Hepatocyte (in vitro differentiated cells): ENCODE measurements at regions not wholly inside any gene's neighbourhood (a gene's known extent, or its start where the extent isn't known, plus 50 kb on each side); places are given as distances from the start of the nearest gene placed in this dataset.
A peak's percentile ranks its signal among the peaks of the same experiment; 100 is the strongest.

ENCODE experiments used
- DNase-seq: peaks from one replicate; pipeline ENCODE4 v3.0.0-alpha.2; 2016; ENCODE audit warnings: low spot score
- H2AFZ ChIP-seq: fragments of 200-600 bp; sonication (generic); 2 replicates; pipeline ENCODE4 v1.6.0; 2016; ENCODE audit warnings: antibody characterized with exemption, mild to moderate bottlenecking
- H3K27ac ChIP-seq: fragments of 200-600 bp; sonication (generic); 2 replicates; pipeline ENCODE4 v1.5.1; 2016; ENCODE audit warnings: mild to moderate bottlenecking
- H3K27me3 ChIP-seq: fragments of 200-600 bp; sonication (generic); 2 replicates; pipeline ENCODE4 v1.6.1; 2016
- H3K36me3 ChIP-seq: fragments of 200-600 bp; sonication (generic); replicated peaks from 2 replicates; pipeline ENCODE4 v1.5.1; 2016; ENCODE audit warnings: low read depth; ENCODE audit not compliant: insufficient read depth
- H3K4me1 ChIP-seq: fragments of 200-600 bp; sonication (generic); 2 replicates; pipeline ENCODE4 v1.5.1; 2016; ENCODE audit warnings: mild to moderate bottlenecking, moderate library complexity; ENCODE audit not compliant: insufficient read depth
- H3K4me2 ChIP-seq: fragments of 200-600 bp; sonication (generic); 2 replicates; pipeline ENCODE4 v1.6.0; 2016
- H3K4me3 ChIP-seq: fragments of 200-600 bp; sonication (generic); 2 replicates; pipeline ENCODE4 v1.5.1; 2016; ENCODE audit warnings: mild to moderate bottlenecking
- H3K79me2 ChIP-seq: fragments of 200-600 bp; sonication (generic); 2 replicates; pipeline ENCODE4 v1.6.0; 2017; ENCODE audit warnings: mild to moderate bottlenecking
- H3K9me2 ChIP-seq: fragments of 200-600 bp; sonication (generic); replicated peaks from 2 replicates; pipeline ENCODE4 v1.6.0; 2017; ENCODE audit warnings: mild to moderate bottlenecking; ENCODE audit not compliant: insufficient read depth
- H3K9me3 ChIP-seq: fragments of 200-600 bp; sonication (generic); 2 replicates; pipeline ENCODE4 v1.5.1; 2016; ENCODE audit warnings: low read depth, mild to moderate bottlenecking
- H4K20me1 ChIP-seq: fragments of 200-600 bp; sonication (generic); 2 replicates; pipeline ENCODE4 v1.6.0; 2016; ENCODE audit warnings: mild to moderate bottlenecking; ENCODE audit not compliant: insufficient read depth, poor library complexity, severe bottlenecking
- EZH2 ChIP-seq: fragments of 200-600 bp; sonication (generic); IDR thresholded peaks from 2 replicates; pipeline ENCODE4 v1.6.1; 2016; ENCODE audit warnings: antibody characterized with exemption, mild to moderate bottlenecking, borderline replicate concordance
- EZH2phosphoT487 ChIP-seq: fragments of 200-600 bp; sonication (generic); IDR thresholded peaks from one replicate; pipeline ENCODE4 v1.6.1; 2018; ENCODE audit warnings: antibody characterized with exemption, mild to moderate bottlenecking, low read depth, moderate library complexity; ENCODE audit not compliant: unreplicated experiment, severe bottlenecking
- WGBS: methylation state at CpG from one replicate; pipeline ENCODE4 v1.1.6; 2016; ENCODE audit warnings: low lambda C conversion rate; ENCODE audit errors: missing lambda C conversion rate; 5-methylcytosine and 5-hydroxymethylcytosine counted together
- TF ChIP-seq, protein P1 (sequence below): fragments of 200-600 bp; sonication (generic); IDR thresholded peaks from 2 replicates; pipeline ENCODE4 v1.5.1; 2016; ENCODE audit warnings: antibody characterized with exemption, mild to moderate bottlenecking; ENCODE audit not compliant: poor library complexity

DNA sequence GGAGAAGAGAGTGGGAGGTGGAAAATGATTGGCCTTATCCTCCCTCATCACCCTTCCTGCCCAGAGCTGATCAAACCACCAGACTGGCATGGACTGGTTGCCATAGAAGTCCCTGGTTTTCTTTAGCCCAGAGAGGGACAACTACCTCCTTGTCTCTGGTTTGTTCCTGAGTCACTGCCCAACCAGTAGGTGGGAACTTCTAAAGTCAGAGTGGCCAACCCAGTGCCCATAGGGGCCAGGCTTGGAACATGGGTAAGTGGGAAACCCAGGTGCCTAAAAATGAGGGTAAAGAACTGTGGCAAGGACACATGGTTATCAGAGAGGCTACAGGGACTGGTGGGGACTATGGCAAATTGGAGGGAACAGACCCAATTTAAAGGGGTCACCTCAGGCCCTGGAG lies 63.8 kb downstream of the FAM241B start:
- H3K27ac ChIP-seq: no peak overlapping the region
- no peaks in the 10 kb centered on the region for H3K27me3 ChIP-seq
- no peak overlapping the region for H3K4me2 ChIP-seq
- TF ChIP-seq, protein P1, sequence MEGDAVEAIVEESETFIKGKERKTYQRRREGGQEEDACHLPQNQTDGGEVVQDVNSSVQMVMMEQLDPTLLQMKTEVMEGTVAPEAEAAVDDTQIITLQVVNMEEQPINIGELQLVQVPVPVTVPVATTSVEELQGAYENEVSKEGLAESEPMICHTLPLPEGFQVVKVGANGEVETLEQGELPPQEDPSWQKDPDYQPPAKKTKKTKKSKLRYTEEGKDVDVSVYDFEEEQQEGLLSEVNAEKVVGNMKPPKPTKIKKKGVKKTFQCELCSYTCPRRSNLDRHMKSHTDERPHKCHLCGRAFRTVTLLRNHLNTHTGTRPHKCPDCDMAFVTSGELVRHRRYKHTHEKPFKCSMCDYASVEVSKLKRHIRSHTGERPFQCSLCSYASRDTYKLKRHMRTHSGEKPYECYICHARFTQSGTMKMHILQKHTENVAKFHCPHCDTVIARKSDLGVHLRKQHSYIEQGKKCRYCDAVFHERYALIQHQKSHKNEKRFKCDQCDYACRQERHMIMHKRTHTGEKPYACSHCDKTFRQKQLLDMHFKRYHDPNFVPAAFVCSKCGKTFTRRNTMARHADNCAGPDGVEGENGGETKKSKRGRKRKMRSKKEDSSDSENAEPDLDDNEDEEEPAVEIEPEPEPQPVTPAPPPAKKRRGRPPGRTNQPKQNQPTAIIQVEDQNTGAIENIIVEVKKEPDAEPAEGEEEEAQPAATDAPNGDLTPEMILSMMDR: no peak
- TF ChIP-seq EZH2phosphoT487 (no peak), EZH2 (no peak)
- H4K20me1 ChIP-seq: no peaks in the 10 kb centered on the region
- no peaks in the 10 kb centered on the region for H3K79me2 ChIP-seq
- no peaks in the 10 kb centered on the region for H3K9me3 ChIP-seq
- no peak overlapping the region for H2AFZ ChIP-seq
- H3K4me1 ChIP-seq: no peaks in the 10 kb centered on the region
- DNase-seq: no peak
- H3K36me3 ChIP-seq: no peaks in the 10 kb centered on the region
- H3K9me2 ChIP-seq: no peaks in the 10 kb centered on the region
- H3K4me3 ChIP-seq: no peak overlapping the region

DNA sequence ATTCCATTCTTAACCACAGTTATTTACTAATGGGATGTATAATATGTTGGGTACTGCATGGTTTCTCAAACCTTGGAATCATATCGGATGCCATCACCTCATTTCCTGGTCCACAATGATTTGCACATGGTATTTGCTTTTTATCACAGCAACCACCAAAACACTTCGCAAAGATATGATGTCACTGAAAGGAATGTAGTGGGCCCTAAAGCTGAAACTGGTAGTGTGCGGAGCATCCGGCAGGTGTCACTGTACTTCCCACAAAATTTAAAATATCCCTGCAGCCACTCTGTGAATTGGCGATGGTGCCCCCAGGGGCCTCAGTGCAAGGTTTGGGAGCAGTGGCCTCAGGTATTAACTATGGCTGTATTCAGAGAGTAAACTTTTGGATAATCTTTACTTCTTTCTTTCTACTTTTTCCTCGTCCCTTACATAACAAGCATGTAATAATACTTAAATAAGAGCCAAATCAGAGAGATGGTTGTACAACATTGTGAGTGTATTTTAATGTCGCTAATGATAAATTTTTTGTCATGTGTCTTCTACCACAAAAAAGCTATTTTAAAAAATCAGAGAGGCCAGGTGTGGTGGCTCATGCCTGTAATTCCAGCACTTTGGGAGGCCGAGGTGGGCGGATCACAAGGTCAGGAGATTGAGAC lies 66.2 kb downstream of the FAM241B start:
- Histone ChIP-seq H3K4me1 (no peaks in the 10 kb centered on the region), H3K27ac (no peak overlapping the region), H3K4me2 (no peak overlapping the region), H3K9me3 (no peaks in the 10 kb centered on the region), H3K4me3 (no peak overlapping the region), H3K27me3 (peaks cover 8% of the 10 kb centered on the region), H3K36me3 (no peaks in the 10 kb centered on the region), H4K20me1 (no peaks in the 10 kb centered on the region), H3K79me2 (no peaks in the 10 kb centered on the region), H3K9me2 (no peaks in the 10 kb centered on the region), H2AFZ (no peak overlapping the region)
- TF ChIP-seq EZH2: no peak
- TF ChIP-seq, protein P1: peak; percentile 66
- peak; percentile 75 for DNase-seq
- WGBS: 60% methylated on average over 9 of the region's 9 CpGs

DNA sequence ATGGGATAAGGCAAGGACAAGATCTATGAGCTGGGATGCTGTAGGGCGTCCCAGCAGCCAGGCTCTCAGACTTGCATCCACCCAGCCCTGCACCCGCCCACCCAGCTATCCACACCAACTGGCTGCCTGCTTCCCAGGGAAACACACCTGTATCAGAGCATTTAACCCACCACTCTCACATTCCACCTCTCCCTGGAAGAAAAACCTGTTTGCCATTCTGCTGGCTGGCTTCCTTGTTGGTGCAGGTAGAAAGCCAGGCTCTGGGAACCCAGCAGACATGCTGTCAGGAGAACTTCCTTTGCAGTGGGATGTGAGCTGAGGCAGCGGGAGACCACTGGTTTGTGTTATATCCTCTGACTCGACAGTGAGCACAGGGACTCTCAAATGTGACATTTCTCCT lies 67.0 kb downstream of the FAM241B start:
- H3K27me3 ChIP-seq: peaks cover 12% of the 10 kb centered on the region
- H2AFZ ChIP-seq: no peak overlapping the region
- H4K20me1 ChIP-seq: no peaks in the 10 kb centered on the region
- no peaks in the 10 kb centered on the region for H3K79me2 ChIP-seq
- H3K4me2 ChIP-seq: no peak overlapping the region
- H3K27ac ChIP-seq: no peak overlapping the region
- no peaks in the 10 kb centered on the region for H3K9me3 ChIP-seq
- no peaks in the 10 kb centered on the region for H3K9me2 ChIP-seq
- no peak for TF ChIP-seq EZH2phosphoT487
- TF ChIP-seq, protein P1: no peak
- TF ChIP-seq EZH2: no peak
- no peaks in the 10 kb centered on the region for H3K4me1 ChIP-seq
- H3K36me3 ChIP-seq: no peaks in the 10 kb centered on the region
- no peak for DNase-seq
- H3K4me3 ChIP-seq: no peak overlapping the region
- 56% methylated on average over 4 of the region's 4 CpGs for WGBS

DNA sequence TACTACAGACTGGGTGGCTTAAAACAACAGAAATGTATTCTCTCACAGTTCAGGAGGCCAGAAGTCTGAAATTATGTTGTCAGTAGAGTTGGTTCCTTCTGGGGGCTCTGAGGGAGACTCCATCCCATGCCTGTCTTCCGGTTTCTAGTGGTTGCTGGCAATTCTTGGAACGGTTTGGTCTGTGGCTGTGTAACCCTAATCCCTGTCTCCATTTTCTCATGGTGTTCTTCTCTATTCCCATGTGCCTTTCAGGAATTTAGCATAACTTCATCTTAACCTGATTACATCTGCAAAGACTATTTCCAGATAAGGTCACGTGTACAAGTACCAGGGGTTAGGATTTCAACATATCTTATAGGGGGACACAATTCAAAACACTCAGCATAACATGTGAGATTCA lies 73.2 kb downstream of the FAM241B start:
- Histone ChIP-seq H3K27ac (peak overlapping the region; percentile 23), H3K36me3 (no peaks in the 10 kb centered on the region), H2AFZ (no peak overlapping the region), H3K9me3 (no peaks in the 10 kb centered on the region), H3K4me3 (no peak overlapping the region), H3K79me2 (no peaks in the 10 kb centered on the region), H3K4me1 (no peaks in the 10 kb centered on the region), H3K27me3 (peaks cover 22% of the 10 kb centered on the region), H4K20me1 (no peaks in the 10 kb centered on the region), H3K4me2 (no peak overlapping the region), H3K9me2 (no peaks in the 10 kb centered on the region)
- TF ChIP-seq EZH2phosphoT487 (no peak), EZH2 (no peak)
- TF ChIP-seq, protein P1: no peak
- no peak for DNase-seq
- WGBS: 61% methylated on average over 3 of the region's 3 CpGs
